ENCODE measurements at regions not wholly inside any gene's neighbourhood (a gene's known extent, or its start where the extent isn't known, plus 50 kb on each side); places are given as distances from the start of the nearest gene placed in this dataset.
A peak's percentile ranks its signal among the peaks of the same experiment; 100 is the strongest.
"Not testable (repeated sequence)": the region's sequence is repeated elsewhere in the genome, so short reads cannot be mapped to it uniquely, and the experiment has no call there.

- TF ChIP-seq, protein P1, sequence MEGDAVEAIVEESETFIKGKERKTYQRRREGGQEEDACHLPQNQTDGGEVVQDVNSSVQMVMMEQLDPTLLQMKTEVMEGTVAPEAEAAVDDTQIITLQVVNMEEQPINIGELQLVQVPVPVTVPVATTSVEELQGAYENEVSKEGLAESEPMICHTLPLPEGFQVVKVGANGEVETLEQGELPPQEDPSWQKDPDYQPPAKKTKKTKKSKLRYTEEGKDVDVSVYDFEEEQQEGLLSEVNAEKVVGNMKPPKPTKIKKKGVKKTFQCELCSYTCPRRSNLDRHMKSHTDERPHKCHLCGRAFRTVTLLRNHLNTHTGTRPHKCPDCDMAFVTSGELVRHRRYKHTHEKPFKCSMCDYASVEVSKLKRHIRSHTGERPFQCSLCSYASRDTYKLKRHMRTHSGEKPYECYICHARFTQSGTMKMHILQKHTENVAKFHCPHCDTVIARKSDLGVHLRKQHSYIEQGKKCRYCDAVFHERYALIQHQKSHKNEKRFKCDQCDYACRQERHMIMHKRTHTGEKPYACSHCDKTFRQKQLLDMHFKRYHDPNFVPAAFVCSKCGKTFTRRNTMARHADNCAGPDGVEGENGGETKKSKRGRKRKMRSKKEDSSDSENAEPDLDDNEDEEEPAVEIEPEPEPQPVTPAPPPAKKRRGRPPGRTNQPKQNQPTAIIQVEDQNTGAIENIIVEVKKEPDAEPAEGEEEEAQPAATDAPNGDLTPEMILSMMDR (conservative IDR thresholded peaks at IDR 0.05; ENCODE audit: low read depth, low read length) = no peak
- no peak overlapping the region for H3K4me3 ChIP-seq (ENCODE audit: low read depth, low read length)
- DNase-seq (ENCODE audit: low read depth) = peak; percentile 63
Measured at GRCh38 chr3:177336873-177337450, 139.7 kb upstream of the TBL1XR1 start.

GRCh38 chr3:177337541-177338331 is 140.5 kb upstream of the TBL1XR1 start:
- DNase-seq (ENCODE audit: low read depth) = peak; percentile 91
- TF ChIP-seq, protein P1 (conservative IDR thresholded peaks at IDR 0.05; ENCODE audit: low read depth, low read length) = no peak
- H3K4me3 ChIP-seq (ENCODE audit: low read depth, low read length) = no peak overlapping the region

- H3K4me3 ChIP-seq (ENCODE audit: low read depth, low read length) = no peak overlapping the region
- peak; percentile 73 for DNase-seq (ENCODE audit: low read depth)
- TF ChIP-seq, protein P1 (conservative IDR thresholded peaks at IDR 0.05; ENCODE audit: low read depth, low read length) = no peak
Measured at GRCh38 chr3:177338697-177339219, 141.5 kb upstream of the TBL1XR1 start.

DNA sequence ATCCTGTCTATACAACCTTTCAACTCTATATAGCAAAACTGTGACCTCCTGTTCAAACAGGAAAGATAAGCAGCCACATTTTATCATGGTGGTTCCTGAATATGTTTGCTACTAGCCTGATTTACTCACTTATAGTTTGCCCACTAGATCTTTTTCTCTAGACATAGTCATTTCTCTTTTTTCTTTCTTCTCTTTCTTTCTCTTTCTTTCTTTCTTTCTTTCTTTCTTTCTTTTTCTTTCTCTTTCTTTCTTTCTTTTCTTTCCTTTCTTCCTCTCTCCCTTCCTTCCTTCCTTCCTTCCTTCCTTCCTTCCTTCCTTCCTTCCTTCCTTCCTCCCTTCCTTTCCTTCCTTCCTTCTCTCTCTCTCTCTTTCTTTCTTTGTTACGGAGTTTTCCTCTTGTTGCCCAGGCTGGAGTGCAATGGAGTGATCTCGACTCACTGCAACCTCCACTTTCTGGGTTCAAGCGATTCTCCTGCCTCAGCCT is 142.0 kb upstream of the TBL1XR1 start:
- not testable (repeated sequence) for H3K4me3 ChIP-seq (ENCODE audit: low read depth, low read length); DNase-seq (ENCODE audit: low read depth)

- TF ChIP-seq, protein P1 (conservative IDR thresholded peaks at IDR 0.05; ENCODE audit: low read depth, low read length) = no peak
- no peak for DNase-seq (ENCODE audit: low read depth)
- no peak overlapping the region for H3K4me3 ChIP-seq (ENCODE audit: low read depth, low read length)
Measured at GRCh38 chr3:177340243-177340830, 143.1 kb upstream of the TBL1XR1 start.

- H3K4me3 ChIP-seq (ENCODE audit: low read depth, low read length) = no peak overlapping the region
- TF ChIP-seq, protein P1 (conservative IDR thresholded peaks at IDR 0.05; ENCODE audit: low read depth, low read length) = no peak
- no peak for DNase-seq (ENCODE audit: low read depth)
Measured at GRCh38 chr3:177341736-177342419, 144.6 kb upstream of the TBL1XR1 start.

GRCh38 chr3:177343122-177343625 is 145.9 kb upstream of the TBL1XR1 start:
- no peak overlapping the region for H3K4me3 ChIP-seq (ENCODE audit: low read depth, low read length)
- no peak for DNase-seq (ENCODE audit: low read depth)
- TF ChIP-seq, protein P1 (conservative IDR thresholded peaks at IDR 0.05; ENCODE audit: low read depth, low read length) = no peak

All from choroid plexus epithelial cell (primary cell).